Activated naive CD4-positive, alpha-beta T cell treated with anti-CD3 and anti-CD28 coated beads for 36 hours (primary cell): ENCODE measurements at regions not wholly inside any gene's neighbourhood (a gene's known extent, or its start where the extent isn't known, plus 50 kb on each side); places are given as distances from the start of the nearest gene placed in this dataset.

Experiments
- CTCF ChIA-PET: fragments of 350-600 bp; sonication (Branson Sonifier 250); formaldehyde crosslinking; loops from one replicate; lab custom pipeline; 2021; ENCODE audit warnings: antibody characterized with exemption; lab: Charles Lee
- DNase-seq: peaks from one replicate; pipeline ENCODE4 v3.0.0-alpha.2; 2020
- H3K27ac Mint-ChIP-seq: one replicate; pipeline ENCODE4 v1.8.0; 2021; ENCODE audit warnings: mild to moderate bottlenecking, mixed read lengths
- H3K27me3 Mint-ChIP-seq: one replicate; pipeline ENCODE4 v1.8.0; 2021; ENCODE audit warnings: low read depth, mixed read lengths
- H3K36me3 Mint-ChIP-seq: one replicate; pipeline ENCODE4 v1.8.0; 2021; ENCODE audit warnings: low read depth, mixed read lengths
- H3K4me1 Mint-ChIP-seq: one replicate; pipeline ENCODE4 v1.8.0; 2021; ENCODE audit warnings: low read depth, mixed read lengths
- H3K4me3 Mint-ChIP-seq: one replicate; pipeline ENCODE4 v1.8.0; 2021; ENCODE audit warnings: mild to moderate bottlenecking, moderate library complexity, mixed read lengths
- H3K9me3 Mint-ChIP-seq: one replicate; pipeline ENCODE4 v1.8.0; 2021; ENCODE audit warnings: mixed read lengths
- intact Hi-C: fragments of 100-400 bp; cut with micrococcal nuclease; formaldehyde crosslinking; loops from one replicate; pipeline ENCODE4 v1.15.1; 2023

DNA sequence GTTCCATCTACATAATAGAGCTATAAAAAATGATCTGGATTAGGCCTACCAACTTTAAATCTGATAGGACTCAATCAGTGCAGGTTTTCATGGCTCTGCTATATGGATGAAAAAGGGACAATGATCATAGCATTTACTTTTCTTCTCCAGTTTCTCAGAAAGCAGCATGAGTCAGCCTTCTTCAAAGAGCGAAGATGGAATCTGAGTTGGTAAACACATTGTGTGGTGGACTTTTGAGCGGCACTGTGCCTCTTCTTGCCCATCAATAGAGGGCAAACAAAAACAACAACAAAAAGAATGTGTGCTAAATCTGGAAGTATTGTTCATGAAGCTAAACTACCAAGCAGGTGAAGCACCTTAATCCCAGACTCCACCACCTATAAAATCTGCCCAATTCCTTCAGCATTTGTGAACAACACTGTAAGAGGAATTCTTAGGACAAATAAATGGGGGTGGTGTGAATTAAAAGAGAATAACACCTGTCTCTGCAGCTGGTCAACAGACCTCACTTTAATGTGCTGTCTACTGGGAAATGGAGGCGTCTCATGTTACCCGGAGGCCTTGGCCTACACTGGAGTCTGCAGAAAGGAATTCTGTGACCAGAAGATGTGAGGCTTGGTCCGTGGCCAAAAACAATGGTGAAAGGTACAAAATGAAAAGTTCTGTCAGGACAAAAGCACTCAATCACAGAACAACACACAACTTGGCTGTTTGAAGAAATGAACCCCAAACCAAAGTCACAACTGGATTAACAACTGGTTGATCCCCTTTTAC lies 609.0 kb downstream of the IRS1 start:
- Mint-ChIP-seq H3K4me3 (no peak overlapping the region), H3K9me3 (no peaks in the 10 kb centered on the region), H3K4me1 (no peaks in the 10 kb centered on the region), H3K27ac (no peak overlapping the region), H3K36me3 (no peaks in the 10 kb centered on the region), H3K27me3 (peaks cover 5% of the 10 kb centered on the region)
- DNase-seq: no peak
- intact Hi-C loops: no loop called here
- CTCF ChIA-PET: no interaction called here

DNA sequence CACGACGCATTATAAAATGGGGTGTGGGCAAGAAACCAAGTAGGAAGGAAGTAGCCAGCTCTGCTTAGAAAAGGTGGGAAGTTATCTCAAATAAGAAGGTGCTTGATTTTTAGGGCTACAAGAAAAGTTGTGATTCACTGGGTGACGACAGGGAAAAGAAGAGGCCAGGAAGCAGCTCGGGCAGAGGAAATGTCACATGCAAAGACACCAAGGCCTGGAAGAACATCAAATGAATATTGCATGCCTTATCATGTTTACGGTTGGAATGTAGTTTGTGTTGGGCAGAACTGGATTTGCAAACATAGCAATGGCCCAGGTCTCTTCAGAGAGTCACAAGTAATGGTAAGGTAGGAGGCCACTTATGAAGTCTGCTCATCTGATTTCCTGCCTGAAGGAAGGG lies 610.6 kb downstream of the IRS1 start:
- Mint-ChIP-seq H3K4me1 (no peaks in the 10 kb centered on the region), H3K27me3 (peaks cover 11% of the 10 kb centered on the region), H3K4me3 (no peak overlapping the region), H3K9me3 (no peaks in the 10 kb centered on the region), H3K36me3 (no peaks in the 10 kb centered on the region), H3K27ac (no peak overlapping the region)
- DNase-seq: no peak
- CTCF ChIA-PET: no interaction called here
- intact Hi-C loops: no loop called here

DNA sequence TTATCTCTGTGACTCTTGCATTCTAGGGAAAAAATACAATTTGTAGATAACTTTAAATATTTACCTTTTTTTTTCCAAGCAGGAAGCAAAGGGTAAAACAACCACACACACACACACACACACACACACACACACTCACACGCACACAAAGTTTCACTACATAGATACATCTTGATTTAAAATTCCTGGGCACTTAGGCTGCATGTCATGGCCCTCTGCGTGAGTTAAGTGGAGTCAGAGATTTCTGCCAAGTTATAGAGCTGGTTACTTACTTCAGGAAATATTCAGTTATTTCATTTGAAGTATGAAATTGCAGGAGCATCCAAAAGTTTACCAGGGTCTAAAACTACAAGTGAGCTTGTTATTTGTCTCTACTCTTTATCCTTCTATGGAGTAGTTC lies 612.0 kb downstream of the IRS1 start:
- no peaks in the 10 kb centered on the region for H3K9me3 Mint-ChIP-seq
- intact Hi-C loops: no loop called here
- DNase-seq: no peak
- CTCF ChIA-PET: no interaction called here
- H3K4me3 Mint-ChIP-seq: no peak overlapping the region
- peaks cover 11% of the 10 kb centered on the region for H3K27me3 Mint-ChIP-seq
- no peaks in the 10 kb centered on the region for H3K36me3 Mint-ChIP-seq
- no peak overlapping the region for H3K27ac Mint-ChIP-seq
- H3K4me1 Mint-ChIP-seq: no peaks in the 10 kb centered on the region

DNA sequence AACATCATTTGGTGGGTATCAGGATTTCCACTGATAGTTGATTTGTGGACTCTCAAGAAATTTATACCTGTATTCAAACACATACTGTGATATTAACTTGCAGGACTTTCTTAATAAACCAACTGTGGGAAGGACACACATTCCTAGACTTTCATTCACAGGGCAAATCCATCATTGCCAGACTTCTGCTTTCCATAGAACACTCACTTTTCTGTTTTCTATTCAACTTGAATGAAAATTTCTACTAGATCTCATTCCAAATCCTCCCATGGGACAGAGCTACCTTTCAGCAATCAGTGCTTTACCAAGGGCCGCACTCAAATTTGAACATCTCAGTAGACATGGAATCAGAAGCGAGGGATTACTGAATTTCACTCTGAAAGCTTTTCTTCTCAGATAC lies 612.5 kb downstream of the IRS1 start:
- no peak overlapping the region for H3K27ac Mint-ChIP-seq
- intact Hi-C loops: no loop called here

DNA sequence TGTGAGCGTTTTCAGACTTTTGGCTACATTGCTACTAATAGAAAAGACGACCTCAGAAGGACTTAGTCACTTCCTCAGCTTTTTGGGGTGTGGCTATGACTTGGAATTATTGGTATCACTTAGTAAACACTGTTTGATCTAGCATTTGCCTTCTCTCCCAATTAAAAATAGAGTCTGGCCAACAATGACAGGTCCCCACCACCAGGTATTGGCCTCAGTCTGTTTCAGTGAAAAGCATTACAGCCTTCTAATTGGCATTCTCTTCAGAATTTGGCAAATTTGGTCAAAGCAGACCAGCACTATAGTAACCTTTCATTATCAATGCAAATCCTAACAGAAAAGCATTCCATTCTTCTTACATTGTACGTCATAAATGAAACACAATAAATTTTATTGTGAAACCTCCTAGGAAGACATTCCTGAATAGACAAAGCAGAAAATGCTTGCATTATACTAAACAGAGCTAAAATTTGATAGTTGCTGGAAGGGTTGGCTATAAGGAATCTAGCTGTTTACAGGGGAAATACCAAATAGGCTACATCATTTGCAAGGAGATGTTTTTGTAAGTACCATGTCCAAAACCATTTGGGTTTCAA lies 613.9 kb downstream of the IRS1 start:
- H3K4me3 Mint-ChIP-seq: no peak overlapping the region
- H3K27me3 Mint-ChIP-seq: peaks cover 20% of the 10 kb centered on the region
- CTCF ChIA-PET: no interaction called here
- DNase-seq: no peak
- H3K27ac Mint-ChIP-seq: no peak overlapping the region
- no peaks in the 10 kb centered on the region for H3K4me1 Mint-ChIP-seq
- no peaks in the 10 kb centered on the region for H3K9me3 Mint-ChIP-seq
- intact Hi-C loops: no loop called here
- H3K36me3 Mint-ChIP-seq: no peaks in the 10 kb centered on the region

More for the DNA sequence above, 612.5 kb downstream of the IRS1 start:
- CTCF ChIA-PET: interaction anchor here (0.6 kb wide), 1 partner anchor 44 kb away, joined by 7 read pairs; no protein-coding TSS in a partner anchor
- no peak for DNase-seq
- no peaks in the 10 kb centered on the region for H3K4me1 Mint-ChIP-seq
- H3K4me3 Mint-ChIP-seq: no peak overlapping the region
- H3K9me3 Mint-ChIP-seq: no peaks in the 10 kb centered on the region
- no peaks in the 10 kb centered on the region for H3K36me3 Mint-ChIP-seq
- peaks cover 12% of the 10 kb centered on the region for H3K27me3 Mint-ChIP-seq

DNA sequence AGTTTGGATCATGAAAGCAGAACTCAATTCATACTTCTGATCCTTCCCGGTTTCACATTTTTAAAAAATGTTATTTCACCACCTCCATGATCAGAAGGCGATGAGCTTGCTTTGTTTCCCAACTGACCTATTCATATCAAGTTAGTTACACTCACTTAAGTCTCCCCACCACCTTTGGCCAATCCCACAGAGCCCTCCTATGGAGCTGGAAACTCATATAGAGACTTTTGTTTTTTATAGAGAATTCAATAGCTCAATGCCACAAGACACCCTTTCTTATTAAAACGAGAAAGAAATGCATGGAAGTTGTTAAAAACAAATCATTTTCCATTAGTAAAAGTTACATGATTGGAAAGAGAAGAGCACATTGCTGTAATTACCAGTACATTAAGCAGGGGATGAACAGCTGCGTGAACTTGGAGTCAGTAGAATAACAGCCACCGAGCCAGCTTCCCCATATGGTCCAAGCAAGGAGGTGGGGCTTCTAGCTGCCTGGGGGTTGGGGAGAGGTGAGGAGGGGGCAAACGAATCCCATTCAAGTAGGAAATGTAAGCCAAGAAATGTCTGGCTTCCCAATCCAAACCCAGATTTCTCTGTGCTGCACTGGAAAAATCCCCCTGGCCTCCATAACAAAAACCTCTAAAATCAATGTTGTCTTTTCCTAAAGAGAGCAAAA lies 614.5 kb downstream of the IRS1 start:
- intact Hi-C loops: no loop called here

DNA sequence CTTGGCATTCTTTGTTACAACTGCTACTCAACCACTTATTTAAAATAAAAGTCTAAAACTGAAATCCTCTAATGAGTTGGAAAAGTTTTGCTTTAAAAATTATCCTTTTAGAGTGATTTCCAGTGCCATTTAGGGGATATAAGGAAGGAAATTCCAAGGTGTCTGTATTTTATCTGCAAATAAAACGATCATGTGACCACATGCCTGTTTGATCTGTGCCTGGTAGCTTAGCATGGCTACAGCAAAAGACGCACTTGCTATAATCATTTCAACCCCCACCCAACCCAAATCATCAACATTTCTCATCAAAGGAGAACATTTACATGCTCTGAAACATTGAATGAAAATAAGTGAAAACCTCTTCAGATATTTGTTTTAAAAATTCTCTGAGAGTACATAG lies 615.1 kb downstream of the IRS1 start:
- CTCF ChIA-PET: no interaction called here
- DNase-seq: no peak
- no peaks in the 10 kb centered on the region for H3K9me3 Mint-ChIP-seq
- H3K27ac Mint-ChIP-seq: no peak overlapping the region
- H3K36me3 Mint-ChIP-seq: no peaks in the 10 kb centered on the region
- no peaks in the 10 kb centered on the region for H3K4me1 Mint-ChIP-seq
- no peak overlapping the region for H3K4me3 Mint-ChIP-seq
- peaks cover 20% of the 10 kb centered on the region for H3K27me3 Mint-ChIP-seq
- intact Hi-C loops: no loop called here

More for the DNA sequence above, 614.5 kb downstream of the IRS1 start:
- no peak for DNase-seq
- no peaks in the 10 kb centered on the region for H3K9me3 Mint-ChIP-seq
- no peaks in the 10 kb centered on the region for H3K4me1 Mint-ChIP-seq
- H3K27ac Mint-ChIP-seq: no peak overlapping the region
- CTCF ChIA-PET: no interaction called here
- H3K36me3 Mint-ChIP-seq: no peaks in the 10 kb centered on the region
- peaks cover 20% of the 10 kb centered on the region for H3K27me3 Mint-ChIP-seq
- H3K4me3 Mint-ChIP-seq: no peak overlapping the region

DNA sequence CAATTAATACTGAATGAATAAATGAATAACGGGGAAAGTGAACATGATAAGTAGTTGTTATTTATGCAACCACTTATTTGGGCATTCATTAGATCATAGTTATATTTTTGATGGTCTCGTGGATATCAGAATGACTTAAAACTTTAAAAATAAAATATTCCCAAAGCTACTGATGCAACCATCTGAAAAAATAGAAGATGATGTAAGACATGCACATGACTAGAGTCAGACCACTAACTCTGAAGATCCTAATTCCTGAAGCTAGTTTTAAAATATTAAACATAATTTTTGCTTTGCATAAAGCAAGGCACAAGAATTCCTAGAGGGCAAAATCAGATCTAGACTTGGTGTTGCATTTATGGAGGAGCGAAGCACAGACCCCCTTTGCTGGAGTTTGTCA lies 616.1 kb downstream of the IRS1 start:
- intact Hi-C loops: no loop called here
- no peak overlapping the region for H3K4me3 Mint-ChIP-seq
- H3K4me1 Mint-ChIP-seq: no peaks in the 10 kb centered on the region
- peaks cover 4% of the 10 kb centered on the region for H3K9me3 Mint-ChIP-seq
- CTCF ChIA-PET: interaction anchor here (0.6 kb wide), 1 partner anchor 268 kb away, joined by 3 read pairs; no protein-coding TSS in a partner anchor
- peaks cover 25% of the 10 kb centered on the region for H3K27me3 Mint-ChIP-seq
- H3K36me3 Mint-ChIP-seq: no peaks in the 10 kb centered on the region
- no peak overlapping the region for H3K27ac Mint-ChIP-seq
- no peak for DNase-seq

DNA sequence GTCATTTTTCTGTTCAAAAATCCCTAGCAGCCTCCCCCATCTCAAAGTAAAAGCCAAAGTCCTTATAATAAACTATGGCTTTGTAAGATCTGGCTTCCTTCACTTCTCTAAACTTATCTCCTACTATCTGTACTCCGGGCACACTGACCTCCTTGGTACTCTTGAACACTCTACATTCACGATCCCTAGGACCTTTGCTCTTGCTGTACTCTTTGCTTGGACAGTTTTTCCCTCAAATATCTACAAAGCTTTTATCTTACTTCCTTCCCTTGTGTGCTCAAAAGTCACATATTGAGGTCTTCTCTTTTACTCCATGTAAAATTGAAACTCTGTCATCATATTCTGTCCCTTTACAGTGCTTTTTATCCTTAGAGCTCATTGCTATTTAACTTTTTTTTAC lies 616.6 kb downstream of the IRS1 start:
- Mint-ChIP-seq H3K4me1 (no peaks in the 10 kb centered on the region), H3K36me3 (no peaks in the 10 kb centered on the region), H3K27me3 (peaks cover 25% of the 10 kb centered on the region), H3K9me3 (peaks cover 6% of the 10 kb centered on the region), H3K27ac (no peak overlapping the region), H3K4me3 (no peak overlapping the region)
- DNase-seq: no peak
- intact Hi-C loops: no loop called here
- CTCF ChIA-PET: interaction anchor here (0.6 kb wide), 1 partner anchor 268 kb away, joined by 3 read pairs; no protein-coding TSS in a partner anchor

DNA sequence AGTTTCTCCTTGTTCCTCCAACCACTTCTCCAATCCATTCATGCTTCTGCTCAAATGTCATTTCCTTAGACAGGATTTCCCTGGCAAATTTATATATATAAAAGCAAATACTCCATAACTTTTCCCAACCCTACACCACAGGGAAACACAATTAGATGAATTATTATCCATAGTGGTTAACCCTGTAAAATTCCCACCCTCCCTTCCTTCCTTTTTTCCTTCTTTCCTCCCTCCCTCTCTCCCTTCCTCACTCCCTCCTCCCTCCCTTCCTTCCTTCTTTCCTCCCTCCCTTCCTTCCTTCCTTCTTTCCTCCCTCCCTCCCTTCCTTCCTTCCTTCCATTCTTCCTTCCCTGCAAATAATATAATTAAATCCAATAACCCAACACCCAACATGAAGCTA lies 617.7 kb downstream of the IRS1 start:
- DNase-seq: no peak
- no peaks in the 10 kb centered on the region for H3K4me1 Mint-ChIP-seq
- intact Hi-C loops: no loop called here
- H3K4me3 Mint-ChIP-seq: no peak overlapping the region
- no peaks in the 10 kb centered on the region for H3K36me3 Mint-ChIP-seq
- CTCF ChIA-PET: no interaction called here
- H3K27ac Mint-ChIP-seq: no peak overlapping the region
- H3K9me3 Mint-ChIP-seq: peaks cover 10% of the 10 kb centered on the region
- peaks cover 25% of the 10 kb centered on the region for H3K27me3 Mint-ChIP-seq

DNA sequence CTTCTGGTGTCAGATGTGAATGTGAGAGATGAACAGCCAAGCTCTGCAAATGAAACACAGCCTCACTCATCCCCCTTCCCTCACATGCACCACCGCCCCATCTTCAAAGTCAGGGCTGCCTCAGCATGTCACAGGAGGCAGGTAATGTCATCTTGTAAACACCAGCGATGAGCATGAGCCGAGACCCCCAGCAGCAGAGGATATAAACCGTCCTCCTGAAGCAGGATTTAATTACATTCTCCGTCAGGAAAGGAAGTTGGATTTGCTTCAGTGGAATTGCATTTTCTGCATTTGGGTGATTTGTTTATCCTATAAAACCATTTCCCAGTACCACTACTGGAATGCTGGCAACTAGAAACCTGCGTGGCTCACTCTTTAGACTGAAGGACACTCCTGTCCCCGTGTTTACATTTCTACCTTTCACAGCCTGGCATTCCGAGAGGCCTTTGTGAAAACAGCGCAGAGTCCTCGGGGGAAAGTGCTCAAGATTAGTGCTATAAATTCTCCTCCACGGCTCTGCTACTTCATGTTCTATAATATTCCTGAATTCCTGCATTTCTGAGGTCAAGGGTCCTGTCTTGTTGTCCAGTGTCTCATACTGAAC lies 619.2 kb downstream of the IRS1 start:
- Mint-ChIP-seq H3K4me1 (no peaks in the 10 kb centered on the region), H3K27me3 (peaks cover 27% of the 10 kb centered on the region), H3K36me3 (no peaks in the 10 kb centered on the region), H3K27ac (no peak overlapping the region), H3K4me3 (no peak overlapping the region), H3K9me3 (peaks cover 13% of the 10 kb centered on the region)
- intact Hi-C loops: no loop called here
- DNase-seq: no peak
- CTCF ChIA-PET: no interaction called here

DNA sequence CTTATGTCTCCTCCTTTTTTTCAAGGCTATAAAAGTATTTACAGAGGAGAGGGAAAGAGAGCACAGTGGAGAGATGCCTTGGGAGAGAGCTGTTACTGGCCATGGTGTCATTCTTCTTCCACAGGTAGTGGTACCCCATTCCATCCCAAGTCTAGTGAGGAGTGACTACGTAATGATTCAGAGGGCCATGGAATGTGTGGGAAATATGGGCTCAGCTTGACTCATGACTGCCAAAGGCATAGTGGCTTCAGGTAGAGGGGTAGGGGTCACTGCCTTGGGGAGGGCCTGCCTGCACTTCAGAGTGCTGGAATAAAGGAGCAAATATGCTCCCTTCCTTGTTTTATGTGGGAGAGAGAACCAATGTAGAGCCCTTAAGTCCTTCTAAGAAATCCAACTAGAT lies 620.6 kb downstream of the IRS1 start:
- peaks cover 22% of the 10 kb centered on the region for H3K27me3 Mint-ChIP-seq
- no peaks in the 10 kb centered on the region for H3K36me3 Mint-ChIP-seq
- intact Hi-C loops: no loop called here
- H3K4me3 Mint-ChIP-seq: no peak overlapping the region
- CTCF ChIA-PET: no interaction called here
- H3K27ac Mint-ChIP-seq: no peak overlapping the region
- peaks cover 13% of the 10 kb centered on the region for H3K9me3 Mint-ChIP-seq
- H3K4me1 Mint-ChIP-seq: no peaks in the 10 kb centered on the region
- DNase-seq: no peak
